CD1c-positive myeloid dendritic cell (primary cell): ENCODE measurements at regions not wholly inside any gene's neighbourhood (a gene's known extent, or its start where the extent isn't known, plus 50 kb on each side); places are given as distances from the start of the nearest gene placed in this dataset.

Source experiments
- DNase-seq: peaks from one replicate; pipeline ENCODE4 v3.0.0-alpha.2; 2016; ENCODE audit errors: extremely low spot score

GRCh38 chr4:11543706-11544105 is 115.0 kb upstream of the HS3ST1 start:
- peak; percentile 59 for DNase-seq

DNA sequence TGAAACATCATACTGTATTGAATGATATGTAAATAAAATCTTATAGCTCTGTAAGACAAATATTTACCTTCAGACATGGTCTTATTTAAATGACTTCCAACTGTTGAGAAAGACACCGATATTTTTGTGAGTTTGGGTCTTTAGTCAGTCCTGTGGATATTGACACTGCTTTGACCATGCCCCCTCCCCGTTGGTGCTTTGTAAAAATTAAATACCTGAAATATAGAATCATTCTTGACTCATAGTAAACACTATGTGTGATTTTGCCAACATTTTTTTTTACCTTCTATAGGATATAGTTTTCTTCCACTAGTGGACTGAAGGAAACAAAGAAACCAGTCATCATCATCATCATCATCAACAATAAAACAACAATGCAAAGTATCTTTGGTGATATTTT is 114.3 kb upstream of the HS3ST1 start:
- no peak for DNase-seq

DNA sequence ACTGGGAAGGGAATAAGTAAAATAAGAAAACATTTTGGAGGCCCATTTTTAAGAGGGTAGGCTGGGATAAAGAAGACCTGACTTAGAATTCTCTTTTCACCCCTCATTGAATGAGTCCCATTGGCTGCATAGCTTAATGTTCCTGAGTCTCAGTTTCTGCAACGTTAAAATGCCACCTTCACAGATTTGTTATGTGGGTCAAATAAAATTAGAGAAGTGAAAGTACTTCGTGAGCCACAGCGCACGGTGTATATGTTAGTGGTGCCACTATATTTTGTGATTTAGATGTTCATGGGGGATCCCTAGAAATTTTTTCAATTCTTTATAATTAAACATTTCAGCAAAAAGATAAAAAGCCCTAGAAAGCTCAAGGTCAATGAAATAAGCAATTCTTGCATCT is 109.2 kb upstream of the HS3ST1 start:
- DNase-seq = peak; percentile 16

- no peak for DNase-seq
Observed at GRCh38 chr4:11535333-11535732, 106.6 kb upstream of the HS3ST1 start.

GRCh38 chr4:11534623-11535302 is 106.1 kb upstream of the HS3ST1 start:
- DNase-seq = no peak

GRCh38 chr4:11532138-11532537 is 103.4 kb upstream of the HS3ST1 start:
- DNase-seq = no peak

- DNase-seq = peak; percentile 68
Observed at GRCh38 chr4:11529625-11530201, 101.0 kb upstream of the HS3ST1 start.

DNA sequence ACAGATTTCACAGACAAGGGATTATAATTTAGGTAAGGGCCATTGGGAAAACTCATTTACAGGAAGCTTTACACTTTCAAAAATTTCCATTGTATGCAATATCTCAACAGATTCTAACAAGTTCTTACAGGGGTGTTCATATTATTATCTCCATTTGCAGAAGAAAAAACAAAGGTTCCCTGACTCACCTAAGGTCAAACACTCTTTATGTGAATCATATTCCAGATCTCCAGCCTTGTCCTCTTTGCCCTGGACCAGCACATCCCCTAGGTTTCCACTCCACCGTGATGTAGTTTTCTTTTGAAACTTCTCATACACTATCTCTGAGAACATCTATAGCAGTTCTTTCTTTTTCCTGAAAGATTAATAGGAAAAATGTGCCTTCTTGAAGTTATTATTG is 96.4 kb upstream of the HS3ST1 start:
- no peak for DNase-seq

- DNase-seq = no peak
Observed at GRCh38 chr4:11518754-11519153, 90.1 kb upstream of the HS3ST1 start.

DNA sequence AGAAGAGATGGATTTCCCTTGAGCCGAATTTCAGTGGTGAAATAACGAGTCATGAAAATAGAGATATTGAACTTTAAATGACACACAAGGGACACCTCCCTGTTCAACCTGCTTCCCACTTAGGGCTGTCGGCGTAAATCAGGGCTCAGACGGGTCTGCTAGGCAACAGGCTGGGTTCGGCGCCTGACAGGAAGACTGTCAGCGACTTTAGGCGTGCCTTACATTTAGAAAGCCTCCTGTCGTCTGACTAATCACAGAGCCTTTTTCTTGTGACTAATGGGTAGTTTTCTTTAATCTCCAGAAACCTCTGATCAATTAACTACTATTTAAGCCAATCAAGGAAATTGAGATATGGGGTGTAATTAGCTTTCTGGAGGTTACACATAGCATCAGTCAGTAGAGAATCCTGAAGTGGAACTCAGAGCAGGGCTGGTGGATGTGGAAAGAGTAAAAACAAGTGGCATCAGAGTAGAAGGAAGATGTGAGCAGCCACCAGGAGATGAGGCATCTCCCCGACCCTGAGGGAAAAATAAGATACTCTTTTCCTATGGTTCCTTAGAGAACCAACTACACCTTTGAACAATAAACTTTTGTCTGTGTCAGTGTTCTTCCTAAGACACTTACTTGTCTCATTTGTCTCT is 86.2 kb upstream of the HS3ST1 start:
- DNase-seq = no peak

DNA sequence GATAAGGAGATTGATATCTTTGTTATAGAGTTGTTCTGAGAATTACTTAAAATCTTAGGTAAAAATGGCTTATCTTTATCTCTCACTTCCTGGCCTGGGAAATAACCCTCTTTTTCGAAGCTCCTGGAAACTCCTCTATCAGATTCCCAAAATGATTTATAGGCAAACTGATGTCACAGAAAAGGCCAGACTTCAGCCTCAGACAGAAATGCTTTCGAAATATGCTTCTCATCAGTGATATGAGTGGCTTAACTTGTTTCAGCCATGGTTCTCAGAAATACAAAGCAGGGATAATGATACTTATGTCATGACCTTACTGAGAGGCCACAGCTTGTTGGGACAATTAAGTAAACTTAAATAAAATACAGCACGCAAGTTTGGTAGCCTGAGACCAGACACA is 85.3 kb upstream of the HS3ST1 start:
- DNase-seq = no peak

DNA sequence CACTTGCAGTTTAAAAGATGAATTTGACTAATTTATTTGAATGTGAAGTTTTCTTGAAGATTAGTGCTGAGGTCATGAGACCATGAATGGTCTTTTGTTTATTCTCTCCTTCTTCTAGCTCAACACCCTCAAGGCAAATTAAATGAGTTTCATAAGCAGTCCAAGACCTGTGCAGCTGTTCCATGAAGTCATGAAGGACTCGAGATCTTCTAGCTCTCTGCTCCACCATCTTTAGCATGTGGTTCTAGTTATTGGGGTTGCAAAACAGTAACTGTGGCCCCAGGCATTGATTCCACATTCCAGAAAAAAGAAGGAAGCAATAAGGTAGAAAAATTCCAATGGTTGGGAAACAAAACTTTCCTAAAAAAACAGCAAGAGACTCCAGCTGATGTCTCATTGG is 84.2 kb upstream of the HS3ST1 start:
- no peak for DNase-seq

- no peak for DNase-seq
Observed at GRCh38 chr4:11511321-11511720, 82.6 kb upstream of the HS3ST1 start.

DNA sequence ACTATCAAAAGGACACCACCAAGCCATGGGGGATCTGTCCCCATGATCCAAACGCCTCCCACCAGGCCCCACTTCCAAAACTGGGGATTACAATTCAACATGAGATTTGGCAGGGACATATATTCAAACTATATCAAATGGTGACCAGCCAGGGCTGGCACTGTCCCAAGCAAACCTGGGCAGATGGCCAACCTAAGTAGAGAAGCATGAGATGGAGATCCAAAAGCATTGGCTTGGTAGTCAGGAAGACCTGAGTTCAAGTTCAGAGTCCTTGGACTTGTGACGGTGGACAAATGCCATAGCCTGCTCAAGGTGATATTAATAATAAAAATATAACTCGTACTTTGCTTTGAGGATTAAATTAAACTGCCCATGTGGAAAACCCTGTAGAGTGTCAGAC is 79.2 kb upstream of the HS3ST1 start:
- no peak for DNase-seq

DNA sequence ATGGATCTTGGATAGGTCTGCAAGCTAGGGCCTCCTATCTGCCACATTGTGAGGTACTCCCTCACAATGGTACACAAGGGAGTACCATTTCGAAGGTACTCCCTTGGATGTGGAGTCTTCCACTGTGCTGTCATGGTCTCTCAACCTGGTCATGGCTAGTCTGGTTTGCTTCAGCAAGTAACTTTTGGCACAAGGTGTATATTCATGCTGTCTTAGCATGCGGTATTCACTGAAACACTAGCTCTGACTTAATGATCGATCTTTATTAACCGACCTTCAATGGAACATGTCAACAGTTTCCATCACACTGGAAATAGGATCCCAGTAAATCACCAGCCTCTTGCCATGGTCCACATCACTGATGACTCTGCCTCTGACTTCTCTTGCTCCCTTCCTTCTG is 77.5 kb upstream of the HS3ST1 start:
- DNase-seq = no peak

- no peak for DNase-seq
Observed at GRCh38 chr4:11505221-11505971, 76.7 kb upstream of the HS3ST1 start.

DNA sequence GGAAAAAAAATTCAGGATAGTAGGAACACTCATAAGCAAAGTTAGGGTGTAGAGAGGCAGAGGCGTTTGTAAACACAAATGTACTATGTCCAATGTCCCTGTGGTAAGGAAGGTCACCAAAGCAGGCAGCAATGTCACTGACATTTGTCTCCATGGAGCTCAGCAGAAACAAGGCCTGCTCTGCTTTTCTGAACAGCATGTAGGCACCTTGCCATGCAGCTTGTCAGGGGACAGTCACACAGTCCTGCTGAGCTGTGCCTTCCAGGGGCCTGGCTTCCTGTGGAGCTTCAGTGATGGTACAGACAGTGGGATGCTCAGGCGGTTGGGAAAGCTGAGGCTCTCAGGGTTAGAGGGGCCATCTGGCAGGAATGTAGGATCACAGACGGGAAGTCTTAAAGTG is 74.5 kb upstream of the HS3ST1 start:
- DNase-seq = no peak

GRCh38 chr4:11497972-11498371 is 69.3 kb upstream of the HS3ST1 start:
- no peak for DNase-seq

GRCh38 chr4:11497212-11497806 is 68.6 kb upstream of the HS3ST1 start:
- DNase-seq = peak; percentile 43

DNA sequence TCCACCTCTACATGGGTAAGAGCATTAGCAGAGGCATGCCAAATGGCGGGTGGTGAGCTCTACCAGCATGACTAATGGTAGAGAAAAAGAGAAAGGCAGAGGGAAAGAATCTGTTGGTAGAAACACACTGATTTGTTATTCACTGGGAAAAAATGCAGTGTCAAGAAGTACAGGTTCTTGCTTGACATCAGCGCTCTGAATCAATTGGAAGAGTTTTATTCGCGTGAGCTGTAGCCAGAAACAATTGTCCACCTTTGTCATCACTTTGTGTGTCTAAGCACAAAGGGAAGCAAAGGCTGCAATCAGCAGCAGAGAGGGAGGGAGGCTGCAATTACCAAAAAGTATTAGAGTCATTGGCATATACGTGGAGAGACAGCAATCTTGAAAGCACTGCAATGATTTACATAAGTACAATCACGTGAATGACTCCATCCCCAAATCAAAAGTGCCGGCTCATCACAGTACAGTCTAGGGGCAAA is 67.7 kb upstream of the HS3ST1 start:
- DNase-seq = no peak

DNA sequence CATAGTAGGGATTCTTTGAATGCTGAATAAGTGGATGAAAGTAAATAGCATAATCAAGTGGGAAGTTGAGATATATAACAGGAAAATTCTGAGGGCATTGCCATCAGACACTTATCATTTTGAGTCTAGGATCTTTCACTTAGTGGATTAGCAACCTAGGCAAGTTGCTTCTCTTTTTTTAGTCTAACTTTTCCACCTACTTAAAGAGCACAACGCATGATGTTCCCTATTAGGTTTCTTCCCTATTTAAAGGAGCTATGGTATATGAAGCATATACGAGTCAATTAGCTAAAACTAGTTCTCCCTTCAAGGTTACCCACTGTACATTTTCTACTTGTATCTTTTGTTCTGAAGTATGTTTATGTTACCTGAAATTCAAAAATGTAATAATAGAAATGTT is 67.1 kb upstream of the HS3ST1 start:
- DNase-seq = peak; percentile 71

DNA sequence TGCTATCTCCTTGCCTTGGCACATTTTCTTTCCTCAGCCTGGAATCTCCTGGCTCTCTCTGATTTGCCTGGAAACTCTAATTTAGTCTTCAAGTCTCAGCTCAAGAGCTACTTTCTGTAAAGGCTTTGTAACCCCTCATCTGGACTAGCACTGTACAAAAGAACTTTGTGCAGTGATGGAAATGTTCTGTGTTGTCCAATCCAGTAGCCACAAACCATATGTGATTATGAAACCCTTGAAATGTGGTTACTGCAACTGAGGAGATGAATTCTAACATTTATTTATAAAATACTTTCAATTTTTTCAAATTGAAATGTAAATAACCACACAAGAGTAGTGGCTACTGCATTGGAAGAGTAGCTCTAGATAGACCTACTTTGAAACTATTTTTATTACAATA is 66.6 kb upstream of the HS3ST1 start:
- DNase-seq = no peak
